ENCODE measurements at regions not wholly inside any gene's neighbourhood (a gene's known extent, or its start where the extent isn't known, plus 50 kb on each side); places are given as distances from the start of the nearest gene placed in this dataset.

- TF ChIP-seq CTCF (IDR thresholded peaks at IDR 0.05; ENCODE audit: extremely low read depth in 1 of 2, insufficient read depth in 1 of 2, low read depth in 1 of 2, low read length in 2 of 2) (no peak), POLR2A (IDR thresholded peaks at IDR 0.05; ENCODE audit: low read depth, low read length) (no peak), GATA2 (IDR thresholded peaks at IDR 0.05; ENCODE audit: insufficient read depth, insufficient read length, low read depth, low read length) (no peak)
Measured at GRCh38 chr9:17881371-17881770, 302.5 kb downstream of the SH3GL2 start.
